Iris pigment epithelial cell (primary cell): ENCODE measurements at regions not wholly inside any gene's neighbourhood (a gene's known extent, or its start where the extent isn't known, plus 50 kb on each side); places are given as distances from the start of the nearest gene placed in this dataset.
"Not testable (repeated sequence)": the region's sequence is repeated elsewhere in the genome, so short reads cannot be mapped to it uniquely, and the experiment has no call there.

Experiments used
- DNase-seq: peaks from one replicate; pipeline ENCODE4 v3.0.0-alpha.2; 2011; ENCODE audit warnings: low read depth

DNA sequence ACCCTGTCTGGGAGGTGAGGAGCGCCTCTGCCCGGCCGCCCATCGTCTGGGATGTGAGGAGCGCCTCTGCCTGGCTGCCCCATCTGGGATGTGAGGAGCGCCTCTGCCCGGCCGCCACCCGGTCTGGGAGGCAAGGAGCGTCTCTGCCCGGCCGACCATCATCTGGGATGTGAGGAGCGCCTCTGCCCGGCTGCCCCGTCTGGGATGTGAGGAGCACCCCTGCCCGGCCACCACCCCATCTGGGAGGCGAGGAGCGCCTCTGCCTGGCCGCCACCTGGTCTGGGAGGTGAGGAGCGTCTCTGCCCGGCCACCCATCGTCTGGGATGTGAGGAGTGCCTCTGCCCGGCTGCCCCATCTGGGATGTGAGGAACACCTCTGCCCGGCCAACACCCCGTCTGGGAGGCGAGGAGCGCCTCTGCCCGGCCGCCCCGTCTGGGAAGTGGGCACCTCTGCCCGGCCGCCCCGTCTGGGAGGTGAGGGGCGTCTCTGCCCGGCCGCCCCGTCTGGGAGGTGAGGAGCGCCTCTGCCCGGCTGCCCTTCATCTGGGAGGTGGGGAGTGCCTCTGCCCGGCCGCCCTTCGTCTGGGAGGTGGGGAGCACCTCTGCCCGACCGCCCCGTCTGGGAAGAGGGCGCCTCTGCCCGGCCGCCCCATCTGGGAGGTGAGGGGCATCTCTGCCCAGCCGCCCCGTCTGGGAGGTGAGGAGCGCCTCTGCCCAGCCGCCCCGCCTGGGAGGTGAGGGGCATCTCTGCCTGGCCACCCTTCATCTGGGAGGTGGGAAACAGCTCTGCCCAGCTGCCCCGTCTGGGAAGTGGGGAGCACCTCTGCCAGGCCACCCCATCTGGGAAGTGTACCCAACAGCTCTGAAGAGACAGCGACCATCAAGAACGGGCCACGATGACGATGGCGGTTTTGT lies 399.7 kb downstream of the CAAP1 start:
- not testable (repeated sequence) for DNase-seq

GRCh38 chr9:26491922-26492607 lies 400.5 kb downstream of the CAAP1 start:
- DNase-seq = not testable (repeated sequence)

DNA sequence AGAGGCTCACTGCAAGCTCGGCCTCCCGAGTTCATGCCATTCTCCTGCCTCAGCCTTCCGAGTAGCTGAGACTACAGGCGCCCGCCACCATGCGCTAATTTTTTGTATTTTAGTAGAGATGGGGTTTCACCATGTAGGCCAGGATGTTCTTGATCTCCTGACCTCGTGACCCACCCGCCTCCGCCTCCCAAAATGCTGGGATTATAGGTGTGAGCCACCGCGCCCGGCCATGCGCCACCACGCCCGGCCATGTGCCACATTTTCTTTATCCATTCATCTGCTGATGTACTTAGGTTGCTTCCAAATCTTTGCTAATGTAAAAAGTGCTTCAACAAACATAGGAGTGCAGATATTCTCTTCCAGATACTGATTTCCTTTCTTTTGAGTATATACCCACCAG lies 408.6 kb downstream of the CAAP1 start:
- no peak for DNase-seq

- DNase-seq = no peak
Observed at GRCh38 chr9:26477963-26478362, 414.6 kb downstream of the CAAP1 start.

DNA sequence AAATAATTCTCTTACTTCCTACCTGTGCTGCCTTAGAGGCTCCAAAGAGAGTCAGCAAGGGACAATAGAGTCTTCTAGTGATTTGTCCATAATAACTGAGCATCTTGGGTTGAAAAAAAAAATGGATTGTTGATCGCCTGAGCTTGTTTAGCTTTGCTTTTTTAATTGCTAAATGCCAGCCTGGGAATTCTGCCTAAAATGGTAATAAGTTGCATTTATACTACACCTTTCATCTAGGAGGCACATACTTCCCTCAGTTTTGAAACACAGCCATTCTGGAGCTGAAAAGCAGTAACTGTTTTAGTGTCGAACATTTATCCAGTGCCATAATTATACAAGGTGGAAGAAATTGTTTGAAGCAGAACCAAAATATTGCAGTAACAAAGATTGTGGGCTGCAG lies 421.3 kb downstream of the CAAP1 start:
- DNase-seq = no peak

DNA sequence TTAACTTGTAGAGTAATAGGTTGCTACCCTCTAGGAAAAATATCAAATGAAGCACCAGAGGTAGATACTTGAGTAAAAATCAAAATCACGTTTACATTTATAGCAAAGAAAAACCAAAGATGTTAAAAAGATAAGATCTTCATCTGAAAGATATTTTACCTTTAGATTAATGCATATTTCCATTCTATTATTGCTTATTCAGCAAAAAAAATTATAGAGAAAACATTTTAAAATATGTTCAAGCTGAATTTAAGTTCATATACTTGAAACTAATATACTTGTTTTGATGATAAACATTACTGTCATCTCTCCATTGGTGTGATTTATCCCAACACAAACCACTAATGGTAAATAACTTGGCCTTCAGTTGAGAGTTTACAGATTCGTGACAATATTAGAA lies 422.3 kb downstream of the CAAP1 start:
- no peak for DNase-seq

DNA sequence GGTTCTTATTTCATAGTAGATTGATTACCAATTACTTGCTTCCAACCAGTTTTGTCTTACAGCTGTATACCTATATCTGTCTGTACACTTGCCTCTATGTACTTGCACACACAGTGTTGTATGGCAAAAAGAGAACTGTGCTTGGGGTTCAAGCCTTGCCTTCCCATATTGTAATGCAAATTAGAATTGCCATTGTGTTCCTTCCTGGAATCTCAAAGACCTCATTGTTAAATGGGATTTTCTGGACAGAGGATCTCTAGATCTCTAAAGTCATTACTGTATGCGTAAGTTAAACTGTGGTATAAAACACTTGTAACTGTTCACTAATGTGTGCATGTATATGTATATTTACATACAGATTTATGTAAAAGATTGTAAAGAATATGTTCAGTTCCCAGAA lies 428.8 kb downstream of the CAAP1 start:
- DNase-seq = no peak

DNA sequence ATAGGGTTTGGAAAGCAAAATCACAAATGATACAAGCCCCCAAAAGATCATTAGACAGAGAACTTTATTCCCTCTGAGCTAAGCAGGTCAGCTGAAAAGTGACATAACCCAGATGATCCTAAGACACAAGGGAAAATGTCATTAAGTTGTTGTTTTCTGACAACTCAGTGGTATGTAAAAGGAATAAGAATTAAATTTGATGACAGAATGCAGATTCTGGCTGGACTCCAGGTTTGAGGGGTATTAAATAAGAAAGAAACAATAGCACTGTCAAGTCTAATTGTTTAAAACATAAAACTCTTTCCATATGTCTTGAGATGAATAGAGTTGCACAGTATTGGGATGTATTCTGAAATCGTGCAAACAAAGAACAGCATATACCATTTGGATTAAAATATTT lies 429.9 kb downstream of the CAAP1 start:
- no peak for DNase-seq

DNA sequence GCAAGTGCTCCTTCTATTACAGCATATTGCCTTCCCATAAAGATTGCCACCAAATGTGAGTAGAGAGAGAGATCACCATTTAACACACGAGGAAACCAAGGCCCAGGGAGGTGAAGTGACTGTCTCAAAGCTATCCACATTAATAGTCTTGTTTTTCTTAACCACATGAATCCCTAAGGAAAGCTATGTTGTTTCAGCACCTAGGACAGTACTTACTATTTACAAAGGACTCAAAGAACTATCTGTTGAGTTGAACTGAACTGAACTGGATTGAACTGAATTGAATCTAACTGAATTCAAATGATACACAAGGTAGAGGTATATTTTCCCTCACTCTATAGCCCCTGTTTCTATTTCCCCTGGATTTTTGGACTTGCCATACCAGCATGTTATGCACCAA lies 430.4 kb downstream of the CAAP1 start:
- DNase-seq = no peak

- DNase-seq = no peak
Observed at GRCh38 chr9:26460624-26461023, 432.0 kb downstream of the CAAP1 start.

DNA sequence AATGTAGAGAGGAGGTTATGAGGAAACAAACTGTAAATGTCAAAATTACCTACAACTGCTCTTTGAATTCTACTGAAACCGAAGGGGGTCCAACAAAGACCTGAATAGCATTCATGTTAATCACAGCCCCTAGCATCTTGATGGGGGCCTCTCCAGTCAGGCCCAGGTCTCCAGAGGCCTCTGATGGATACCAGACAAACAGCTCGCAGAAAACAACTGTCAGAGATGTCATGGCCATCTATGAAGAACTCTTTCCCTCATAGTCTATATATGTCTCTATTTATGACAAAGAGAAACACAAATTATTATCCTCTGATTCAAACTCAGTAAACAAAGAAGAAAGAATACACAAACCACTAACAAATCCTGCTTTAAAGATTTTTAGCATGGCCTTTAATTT lies 432.6 kb downstream of the CAAP1 start:
- DNase-seq = no peak

DNA sequence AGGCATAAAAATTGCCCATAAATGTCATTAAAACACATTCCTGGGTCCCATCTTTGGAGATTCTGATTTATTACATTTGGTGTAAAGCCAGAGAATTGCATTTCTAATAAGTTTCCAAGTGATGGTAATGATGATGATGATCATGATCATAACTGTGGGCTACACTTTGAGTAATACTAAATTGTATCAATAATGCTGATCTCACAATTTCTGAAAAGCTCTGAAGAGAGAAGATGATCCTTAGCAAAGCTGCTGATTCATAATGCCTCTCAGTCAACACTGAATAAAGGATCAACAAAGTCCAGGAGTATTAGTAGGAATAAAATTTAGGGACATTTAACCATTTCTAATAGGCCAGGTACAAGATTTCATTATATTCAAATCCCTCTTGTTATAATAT lies 434.5 kb downstream of the CAAP1 start:
- no peak for DNase-seq

GRCh38 chr9:26457151-26457550 lies 435.5 kb downstream of the CAAP1 start:
- no peak for DNase-seq

GRCh38 chr9:26439061-26439624 lies 453.5 kb downstream of the CAAP1 start:
- DNase-seq = no peak

- no peak for DNase-seq
Observed at GRCh38 chr9:26437056-26437711, 455.4 kb downstream of the CAAP1 start.

- no peak for DNase-seq
Observed at GRCh38 chr9:26426551-26427131, 466.0 kb downstream of the CAAP1 start.

- no peak for DNase-seq
Observed at GRCh38 chr9:26418480-26418879, 474.1 kb downstream of the CAAP1 start.

DNA sequence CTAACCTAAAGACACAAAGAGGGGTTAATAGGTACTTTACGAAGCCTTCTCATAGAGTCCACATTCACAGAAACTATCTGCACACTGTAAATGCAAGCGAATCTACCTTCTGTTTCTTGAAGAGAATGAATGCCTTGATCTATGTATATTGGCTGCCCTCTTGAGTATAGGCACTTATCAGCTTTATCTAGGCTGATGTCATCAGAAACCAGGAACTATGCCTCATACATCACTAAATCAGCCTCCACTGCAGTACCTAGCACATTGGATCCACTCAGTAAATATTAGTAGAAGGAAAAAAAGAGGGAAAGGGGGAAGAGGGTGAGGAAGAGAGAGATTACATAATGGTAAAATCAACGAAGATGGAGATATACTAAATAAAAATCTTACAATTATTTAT lies 477.1 kb downstream of the CAAP1 start:
- DNase-seq = no peak

DNA sequence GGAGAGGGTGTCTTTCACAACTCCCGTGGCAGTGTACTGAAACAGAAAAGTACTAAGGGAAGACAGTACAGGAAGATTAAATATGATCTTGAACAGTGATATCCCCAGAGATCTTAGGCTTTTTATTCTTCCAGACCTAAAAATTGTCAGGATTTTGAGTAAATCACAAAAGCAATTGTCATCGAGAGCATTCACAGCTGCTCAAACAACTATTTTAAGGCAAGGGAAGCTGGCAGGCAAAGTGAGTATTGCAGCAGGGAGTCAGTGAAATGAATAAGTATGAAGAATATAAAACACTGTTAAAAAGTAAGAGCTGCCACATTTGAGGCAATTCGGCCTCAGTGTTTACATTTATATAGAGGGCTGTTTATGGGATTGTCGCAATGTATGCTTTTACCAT lies 479.0 kb downstream of the CAAP1 start:
- DNase-seq = no peak

GRCh38 chr9:26412446-26412845 lies 480.2 kb downstream of the CAAP1 start:
- no peak for DNase-seq

DNA sequence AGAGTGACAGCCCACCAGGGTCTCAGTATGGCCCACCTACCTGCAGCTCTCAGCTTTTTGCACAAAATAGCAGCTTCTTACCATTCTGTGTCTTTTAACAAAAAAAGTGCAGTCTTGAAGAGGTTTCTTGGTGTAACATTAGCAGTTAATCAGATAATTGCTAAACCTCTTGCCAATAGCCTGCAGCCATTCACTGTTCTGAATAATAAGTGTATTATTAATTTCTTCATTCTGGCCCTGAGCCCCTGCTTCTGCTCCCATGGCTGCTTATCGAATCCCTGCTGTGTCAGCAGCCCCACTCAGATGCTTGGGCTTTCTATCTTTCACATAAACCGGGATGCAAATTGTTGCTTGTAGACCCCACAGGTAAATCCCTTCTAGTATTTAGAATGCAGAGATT lies 485.9 kb downstream of the CAAP1 start:
- no peak for DNase-seq

- no peak for DNase-seq
Observed at GRCh38 chr9:26399556-26399955, 493.0 kb downstream of the CAAP1 start.
